Spleen (tissue), 7 donors: ENCODE measurements at regions not wholly inside any gene's neighbourhood (a gene's known extent, or its start where the extent isn't known, plus 50 kb on each side); places are given as distances from the start of the nearest gene placed in this dataset.

Source experiments
- CTCF ChIP-seq, 11 experiments: fragments of 200-600 bp in 7 of 11; fragments of 450-650 bp in 4 of 11; sonication (generic) in 4 of 11; IDR thresholded peaks in 8 of 11; conservative IDR thresholded peaks in 3 of 11; 1 replicate in 7 of 11; 2 replicates in 4 of 11; pipeline versions ENCODE4 v1.4.0 to v1.8.0; 2016 to 2021; ENCODE audit warnings: antibody characterized with exemption in 11 of 11, inconsistent platforms in 4 of 11, mild to moderate bottlenecking in 1 of 11
- POLR2A ChIP-seq, 3 donors: fragments of 450-650 bp; IDR thresholded peaks; one replicate each; pipeline ENCODE4 v1.5.1; 2017; ENCODE audit warnings: antibody characterized with exemption in 3 of 3, mild to moderate bottlenecking in 1 of 3
- POLR2AphosphoS5 ChIP-seq, 3 donors: sonication (generic); formaldehyde crosslinking; IDR thresholded peaks; one replicate each; pipeline ENCODE4 v1.5.1; 2017; ENCODE audit warnings: antibody characterized with exemption in 3 of 3
- donor health status: DM: no; HTN: no; CAD: no; lungs with moderate emphysema.
- donor health status: DM: no; HTN: no; CAD: no.
- donor health status: DM: no; HTN: no; CAD: no.

GRCh38 chr10:30758338-30758737 lies 128.8 kb upstream of the LYZL2 start:
- no peak for TF ChIP-seq CTCF (IDR thresholded peaks at IDR 0.05 in 8 of 11, conservative IDR thresholded peaks at IDR 0.05 in 3 of 11)
- TF ChIP-seq POLR2AphosphoS5 (IDR thresholded peaks at IDR 0.05): no peak
- TF ChIP-seq POLR2A (IDR thresholded peaks at IDR 0.05): no peak
